H9 (cell line): ENCODE measurements at regions not wholly inside any gene's neighbourhood (a gene's known extent, or its start where the extent isn't known, plus 50 kb on each side); places are given as distances from the start of the nearest gene placed in this dataset.

Experiments
- DNase-seq: peaks from one replicate; pipeline ENCODE4 v3.0.0-alpha.2; 2017
- H2AFZ ChIP-seq: one replicate; pipeline ENCODE4 v1.6.1; 2013; ENCODE audit warnings: mild to moderate bottlenecking, low read length, control low read depth, moderate library complexity
- H2AK5ac ChIP-seq: 2 replicates; pipeline ENCODE4 v1.6.1; 2013; ENCODE audit warnings: low read length, control low read depth, mixed read lengths; ENCODE audit not compliant: insufficient read length
- H2BK120ac ChIP-seq: one replicate; pipeline ENCODE4 v1.6.1; 2013; ENCODE audit warnings: low read depth, mild to moderate bottlenecking, low read length, control low read depth, inconsistent platforms; ENCODE audit not compliant: poor library complexity, severe bottlenecking
- H2BK12ac ChIP-seq: 2 replicates; pipeline ENCODE4 v1.6.1; 2013; ENCODE audit warnings: low read length, control low read depth, mixed read lengths, low read depth; ENCODE audit not compliant: insufficient read length
- H2BK15ac ChIP-seq: 2 replicates; pipeline ENCODE4 v1.6.1; 2013; ENCODE audit warnings: low read depth, low read length, control low read depth
- H2BK20ac ChIP-seq: one replicate; pipeline ENCODE4 v1.6.1; 2013; ENCODE audit warnings: low read depth, mild to moderate bottlenecking, low read length, control low read depth, inconsistent platforms; ENCODE audit not compliant: poor library complexity, severe bottlenecking
- H2BK5ac ChIP-seq: 2 replicates; pipeline ENCODE4 v1.6.1; 2013; ENCODE audit warnings: low read length, control low read depth, mixed read lengths; ENCODE audit not compliant: insufficient read length
- H3K14ac ChIP-seq: 2 replicates; pipeline ENCODE4 v1.6.1; 2013; ENCODE audit warnings: low read length, control low read depth; ENCODE audit not compliant: insufficient read depth
- H3K18ac ChIP-seq: 2 replicates; pipeline ENCODE4 v1.6.1; 2013; ENCODE audit warnings: low read depth, mild to moderate bottlenecking, mixed read lengths, low read length, control low read depth; ENCODE audit not compliant: insufficient read length
- H3K23ac ChIP-seq: 2 replicates; pipeline ENCODE4 v1.6.1; 2013; ENCODE audit warnings: low read length, control low read depth, mixed read lengths, low read depth; ENCODE audit not compliant: insufficient read length
- H3K23me2 ChIP-seq: 2 replicates; pipeline ENCODE4 v1.6.1; 2013; ENCODE audit warnings: low read depth, mild to moderate bottlenecking, mixed read lengths, low read length, control low read depth; ENCODE audit not compliant: insufficient read length, poor library complexity, severe bottlenecking
- H3K27ac ChIP-seq: 2 replicates; pipeline ENCODE4 v1.5.1; 2013; ENCODE audit warnings: low read length, control low read depth, mixed read lengths, low read depth; ENCODE audit not compliant: insufficient read length
- H3K27me3 ChIP-seq: 2 replicates; pipeline ENCODE4 v1.6.1; 2013; ENCODE audit warnings: low read length, control low read depth, inconsistent platforms; ENCODE audit not compliant: insufficient read depth
- H3K4ac ChIP-seq: 2 replicates; pipeline ENCODE4 v1.6.1; 2013; ENCODE audit warnings: low read depth, mild to moderate bottlenecking, control low read depth, inconsistent platforms, low read length, moderate library complexity
- H3K4me1 ChIP-seq: 2 replicates; pipeline ENCODE4 v1.6.1; 2013; ENCODE audit warnings: low read length, control low read depth, inconsistent platforms; ENCODE audit not compliant: insufficient read depth
- H3K4me2 ChIP-seq: 2 replicates; pipeline ENCODE4 v1.6.1; 2013; ENCODE audit warnings: low read length, control low read depth, mixed read lengths; ENCODE audit not compliant: insufficient read length, insufficient read depth
- H3K56ac ChIP-seq: 2 replicates; pipeline ENCODE4 v1.6.1; 2013; ENCODE audit warnings: low read depth, mild to moderate bottlenecking, mixed read lengths, low read length, control low read depth; ENCODE audit not compliant: insufficient read length
- H3K79me1 ChIP-seq: 2 replicates; pipeline ENCODE4 v1.6.1; 2013; ENCODE audit warnings: low read depth, mild to moderate bottlenecking, moderate library complexity, low read length, control low read depth, inconsistent platforms; ENCODE audit not compliant: insufficient read depth, poor library complexity, severe bottlenecking
- H3K79me2 ChIP-seq: 2 replicates; pipeline ENCODE4 v1.6.1; 2013; ENCODE audit warnings: low read length, control low read depth, inconsistent platforms; ENCODE audit not compliant: insufficient read depth
- H3K9ac ChIP-seq: 2 replicates; pipeline ENCODE4 v1.6.1; 2013; ENCODE audit warnings: low read length, control low read depth, mixed read lengths; ENCODE audit not compliant: insufficient read length; ENCODE audit errors: extremely low read depth
- H3K9me3 ChIP-seq: one replicate; pipeline ENCODE4 v1.6.1; 2013; ENCODE audit warnings: low read depth, low read length, inconsistent platforms; ENCODE audit not compliant: control insufficient read depth
- H3T11ph ChIP-seq: one replicate; pipeline ENCODE4 v1.6.1; 2013; ENCODE audit warnings: mild to moderate bottlenecking, low read length, control low read depth, inconsistent platforms
- H4K20me1 ChIP-seq: one replicate; pipeline ENCODE4 v1.6.1; 2013; ENCODE audit not compliant: control insufficient read depth, insufficient read length, insufficient read depth
- H4K5ac ChIP-seq: 2 replicates; pipeline ENCODE4 v1.6.1; 2013; ENCODE audit warnings: low read depth, mild to moderate bottlenecking, mixed read lengths, low read length, control low read depth; ENCODE audit not compliant: insufficient read length
- H4K8ac ChIP-seq: replicated peaks from 2 replicates; pipeline ENCODE4 v1.6.1; 2013; ENCODE audit warnings: low read length, control low read depth, mixed read lengths, low read depth; ENCODE audit not compliant: insufficient read length
- H4K91ac ChIP-seq: 2 replicates; pipeline ENCODE4 v1.6.1; 2013; ENCODE audit warnings: low read depth, mild to moderate bottlenecking, moderate library complexity, mixed read lengths, low read length, control low read depth; ENCODE audit not compliant: insufficient read length
- H3K27ac Mint-ChIP-seq, 3 experiments: 2 replicates in 2 of 3; 3 replicates in 1 of 3; pipeline ENCODE4 v1.8.0; 2020 to 2021; ENCODE audit warnings: mixed read lengths in 3 of 3, mild to moderate bottlenecking in 1 of 3, moderate library complexity in 1 of 3
- H3K27me3 Mint-ChIP-seq: 2 replicates; pipeline ENCODE4 v1.8.0; 2021; ENCODE audit warnings: low read depth, mild to moderate bottlenecking, moderate library complexity, mixed read lengths
- H3K36me3 Mint-ChIP-seq, 3 experiments: 2 replicates in 2 of 3; 3 replicates in 1 of 3; pipeline ENCODE4 v1.8.0; 2020 to 2021; ENCODE audit warnings: low read depth in 3 of 3, mixed read lengths in 3 of 3; ENCODE audit not compliant: insufficient read depth in 1 of 3
- H3K4me1 Mint-ChIP-seq, 2 experiments: 2 replicates each; pipeline ENCODE4 v1.8.0; 2020; ENCODE audit warnings: mixed read lengths in 2 of 2
- H3K4me3 Mint-ChIP-seq, 2 experiments: 2 replicates in 1 of 2; 3 replicates in 1 of 2; pipeline ENCODE4 v1.8.0; 2020 to 2021; ENCODE audit warnings: mild to moderate bottlenecking in 2 of 2, mixed read lengths in 2 of 2, moderate library complexity in 1 of 2
- H3K9me3 Mint-ChIP-seq, 2 experiments: 2 replicates in 1 of 2; 3 replicates in 1 of 2; pipeline ENCODE4 v1.8.0; 2020; ENCODE audit warnings: mild to moderate bottlenecking in 2 of 2, mixed read lengths in 2 of 2, moderate library complexity in 1 of 2
- WGBS: extraction: QIAGEN DNeasy Blood & Tissue Kit; methylation state at CpG from one replicate; pipeline ENCODE4 v1.1.7; 2013; ENCODE audit warnings: missing lambda C conversion rate, low lambda C conversion rate, mixed read lengths; ENCODE audit not compliant: insufficient read length; ENCODE audit errors: extremely low coverage; 5-methylcytosine and 5-hydroxymethylcytosine counted together
- TF ChIP-seq, protein P1 (sequence below): fragments of 200-600 bp; sonication (generic); conservative IDR thresholded peaks from 3 replicates; pipeline ENCODE4 v1.8.0; 2021; ENCODE audit warnings: antibody characterized with exemption, mild to moderate bottlenecking

DNA sequence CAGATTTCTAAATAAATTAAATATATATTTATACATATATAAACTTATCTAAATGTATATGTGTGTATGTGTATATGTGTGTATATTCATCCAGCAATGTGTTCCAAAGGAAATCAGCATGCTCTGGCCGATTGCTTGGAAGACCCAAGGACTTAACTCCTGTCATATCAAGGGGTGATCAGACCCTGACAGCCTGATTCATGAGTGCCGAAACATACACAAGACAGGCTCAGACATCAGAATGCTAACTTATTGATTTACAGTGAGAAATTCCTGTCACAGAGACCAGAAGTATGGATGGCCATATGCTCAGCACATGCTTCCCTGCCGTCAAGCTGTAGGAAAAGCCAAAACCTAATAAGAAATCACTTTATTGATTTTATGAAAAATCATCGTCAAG, 545.1 kb upstream of the NR5A2 start:
- Mint-ChIP-seq H3K9me3 (no peaks in the 10 kb centered on the region), H3K4me1 (no peaks in the 10 kb centered on the region), H3K27me3 (no peaks in the 10 kb centered on the region), H3K4me3 (no peak overlapping the region), H3K27ac (no peak overlapping the region), H3K36me3 (no peaks in the 10 kb centered on the region)
- Histone ChIP-seq H3K4ac (no peak overlapping the region), H3K27me3 (no peaks in the 10 kb centered on the region), H3K79me2 (no peaks in the 10 kb centered on the region), H3K4me2 (no peak overlapping the region), H2BK120ac (no peak overlapping the region), H3K79me1 (no peaks in the 10 kb centered on the region), H3K9me3 (no peaks in the 10 kb centered on the region), H2AK5ac (no peak overlapping the region), H3K4me1 (no peaks in the 10 kb centered on the region), H3K18ac (no peak overlapping the region), H4K8ac (no peak overlapping the region), H2BK20ac (no peak overlapping the region), H3K14ac (no peak overlapping the region), H4K20me1 (no peaks in the 10 kb centered on the region), H3K23me2 (no peaks in the 10 kb centered on the region), H3K23ac (no peak overlapping the region), H2BK12ac (no peak overlapping the region), H2AFZ (no peak overlapping the region), H3K9ac (no peak overlapping the region), H4K5ac (no peak overlapping the region), H2BK5ac (no peak overlapping the region), H3T11ph (no peak overlapping the region), H3K56ac (no peak overlapping the region), H4K91ac (no peak overlapping the region), H3K27ac (no peak overlapping the region), H2BK15ac (no peak overlapping the region)
- TF ChIP-seq, protein P1, sequence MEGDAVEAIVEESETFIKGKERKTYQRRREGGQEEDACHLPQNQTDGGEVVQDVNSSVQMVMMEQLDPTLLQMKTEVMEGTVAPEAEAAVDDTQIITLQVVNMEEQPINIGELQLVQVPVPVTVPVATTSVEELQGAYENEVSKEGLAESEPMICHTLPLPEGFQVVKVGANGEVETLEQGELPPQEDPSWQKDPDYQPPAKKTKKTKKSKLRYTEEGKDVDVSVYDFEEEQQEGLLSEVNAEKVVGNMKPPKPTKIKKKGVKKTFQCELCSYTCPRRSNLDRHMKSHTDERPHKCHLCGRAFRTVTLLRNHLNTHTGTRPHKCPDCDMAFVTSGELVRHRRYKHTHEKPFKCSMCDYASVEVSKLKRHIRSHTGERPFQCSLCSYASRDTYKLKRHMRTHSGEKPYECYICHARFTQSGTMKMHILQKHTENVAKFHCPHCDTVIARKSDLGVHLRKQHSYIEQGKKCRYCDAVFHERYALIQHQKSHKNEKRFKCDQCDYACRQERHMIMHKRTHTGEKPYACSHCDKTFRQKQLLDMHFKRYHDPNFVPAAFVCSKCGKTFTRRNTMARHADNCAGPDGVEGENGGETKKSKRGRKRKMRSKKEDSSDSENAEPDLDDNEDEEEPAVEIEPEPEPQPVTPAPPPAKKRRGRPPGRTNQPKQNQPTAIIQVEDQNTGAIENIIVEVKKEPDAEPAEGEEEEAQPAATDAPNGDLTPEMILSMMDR, result no peak
- DNase-seq, result no peak
- WGBS, result no CpG with 5 or more reads among the region's 4 CpGs
